GM23338 (cell line): ENCODE measurements at regions not wholly inside any gene's neighbourhood (a gene's known extent, or its start where the extent isn't known, plus 50 kb on each side); places are given as distances from the start of the nearest gene placed in this dataset.

Experiments used
- ATAC-seq: fragments of 200-7000 bp; cut with Tn5 transposase; 3 replicates; pipeline ENCODE4 v1.9.1; 2020
- DNase-seq: peaks from one replicate; pipeline ENCODE4 v3.0.0-alpha.2; 2015; ENCODE audit warnings: low spot score
- H2AFZ ChIP-seq: fragments of 200-600 bp; sonication (generic); 2 replicates; pipeline ENCODE4 v1.8.0; 2016; ENCODE audit warnings: antibody characterized with exemption, mild to moderate bottlenecking, moderate library complexity
- H3F3A ChIP-seq: fragments of 200-600 bp; sonication (generic); replicated peaks from 2 replicates; pipeline ENCODE4 v1.8.0; 2017; ENCODE audit warnings: antibody characterized with exemption, mixed run types, low read depth
- H3K27ac ChIP-seq: fragments of 200-600 bp; sonication (generic); 2 replicates; pipeline ENCODE4 v1.6.1; 2016; ENCODE audit warnings: low read depth
- H3K27me3 ChIP-seq: fragments of 200-600 bp; sonication (generic); 2 replicates; pipeline ENCODE4 v1.8.0; 2016; ENCODE audit warnings: mild to moderate bottlenecking, mixed run types, moderate library complexity; ENCODE audit not compliant: insufficient read depth
- H3K36me3 ChIP-seq: fragments of 200-600 bp; sonication (generic); 2 replicates; pipeline ENCODE4 v1.8.0; 2016; ENCODE audit warnings: mild to moderate bottlenecking; ENCODE audit not compliant: insufficient read depth
- H3K4me1 ChIP-seq: fragments of 200-600 bp; sonication (generic); 2 replicates; pipeline ENCODE4 v1.8.0; 2016; ENCODE audit warnings: mild to moderate bottlenecking, moderate library complexity; ENCODE audit not compliant: insufficient read depth
- H3K4me2 ChIP-seq: fragments of 200-600 bp; sonication (generic); 2 replicates; pipeline ENCODE4 v1.7.1; 2017; ENCODE audit warnings: mixed run types
- H3K4me3 ChIP-seq: fragments of 200-600 bp; sonication (generic); 2 replicates; pipeline ENCODE4 v1.6.1; 2016; ENCODE audit warnings: mixed run types
- H3K79me2 ChIP-seq: fragments of 200-600 bp; sonication (generic); replicated peaks from 2 replicates; pipeline ENCODE4 v1.8.0; 2017; ENCODE audit warnings: mild to moderate bottlenecking; ENCODE audit not compliant: insufficient read depth
- H3K9me2 ChIP-seq: fragments of 200-600 bp; sonication (generic); 2 replicates; pipeline ENCODE4 v1.8.0; 2017; ENCODE audit not compliant: insufficient read depth
- H4K20me1 ChIP-seq: fragments of 200-600 bp; sonication (generic); replicated peaks from 2 replicates; pipeline ENCODE4 v1.8.0; 2017; ENCODE audit warnings: mild to moderate bottlenecking; ENCODE audit not compliant: insufficient read depth
- H3K27ac Mint-ChIP-seq: 2 replicates; pipeline ENCODE4 v1.8.0; 2020; ENCODE audit warnings: inconsistent platforms, mild to moderate bottlenecking, moderate library complexity, mixed read lengths
- H3K27me3 Mint-ChIP-seq: 3 replicates; pipeline ENCODE4 v1.8.0; 2022; ENCODE audit warnings: low read depth, mild to moderate bottlenecking, moderate library complexity, mixed read lengths, inconsistent platforms; ENCODE audit not compliant: insufficient read depth, poor library complexity
- H3K36me3 Mint-ChIP-seq: 3 replicates; pipeline ENCODE4 v1.8.0; 2021; ENCODE audit warnings: low read depth, mild to moderate bottlenecking, inconsistent platforms, moderate library complexity, mixed read lengths
- H3K4me1 Mint-ChIP-seq: 3 replicates; pipeline ENCODE4 v1.8.0; 2020; ENCODE audit warnings: mild to moderate bottlenecking, inconsistent platforms, mixed read lengths
- H3K4me3 Mint-ChIP-seq: 3 replicates; pipeline ENCODE4 v1.8.0; 2021; ENCODE audit warnings: moderate library complexity, mild to moderate bottlenecking, inconsistent platforms, mixed read lengths
- H3K9me3 Mint-ChIP-seq: 3 replicates; pipeline ENCODE4 v1.8.0; 2020; ENCODE audit warnings: moderate library complexity, mild to moderate bottlenecking, inconsistent platforms, mixed read lengths
- EZH2 ChIP-seq: fragments of 200-600 bp; sonication (generic); IDR thresholded peaks from one replicate; pipeline ENCODE4 v1.8.0; 2017; ENCODE audit warnings: antibody characterized with exemption, mild to moderate bottlenecking, low read depth; ENCODE audit not compliant: unreplicated experiment
- EZH2phosphoT487 ChIP-seq: fragments of 200-600 bp; sonication (generic); IDR thresholded peaks from one replicate; pipeline ENCODE4 v1.8.1; 2018; ENCODE audit warnings: antibody characterized with exemption; ENCODE audit not compliant: unreplicated experiment
- NANOG ChIP-seq: IDR thresholded peaks from 2 replicates; pipeline ENCODE4 v1.6.1; 2016; ENCODE audit warnings: antibody characterized with exemption, borderline replicate concordance
- REST ChIP-seq: IDR thresholded peaks from one replicate; pipeline ENCODE4 v1.6.1; 2018; ENCODE audit warnings: antibody characterized with exemption; ENCODE audit not compliant: unreplicated experiment
- STAT1 ChIP-seq: IDR thresholded peaks from one replicate; pipeline ENCODE4 v1.6.1; 2016; ENCODE audit warnings: antibody characterized with exemption; ENCODE audit not compliant: unreplicated experiment
- ZNF114 ChIP-seq: fragments of 250-450 bp; sonication (Bioruptor Pico); IDR thresholded peaks from 2 replicates; pipeline ENCODE4 v1.5.0; 2020; ENCODE audit warnings: mild to moderate bottlenecking, moderate library complexity
- ZNF331 ChIP-seq: fragments of 250-450 bp; sonication (Bioruptor Pico); IDR thresholded peaks from 2 replicates; pipeline ENCODE4 v1.5.0; 2020; ENCODE audit warnings: low read depth, mild to moderate bottlenecking, moderate library complexity
- TF ChIP-seq, protein P1 (sequence below), 2 experiments: fragments of 200-600 bp in 1 of 2; sonication (generic) in 1 of 2; conservative IDR thresholded peaks; 2 replicates each; pipeline versions ENCODE4 v1.5.1 to v1.6.1; 2016 to 2017; ENCODE audit warnings: antibody characterized with exemption in 2 of 2, low read depth in 2 of 2, mild to moderate bottlenecking in 2 of 2, moderate library complexity in 1 of 2
- TF ChIP-seq, protein P2 (sequence below): fragments of 250-450 bp; sonication (Bioruptor Pico); IDR thresholded peaks from 2 replicates; pipeline ENCODE4 v1.5.0; 2020; ENCODE audit warnings: mild to moderate bottlenecking, moderate library complexity

DNA sequence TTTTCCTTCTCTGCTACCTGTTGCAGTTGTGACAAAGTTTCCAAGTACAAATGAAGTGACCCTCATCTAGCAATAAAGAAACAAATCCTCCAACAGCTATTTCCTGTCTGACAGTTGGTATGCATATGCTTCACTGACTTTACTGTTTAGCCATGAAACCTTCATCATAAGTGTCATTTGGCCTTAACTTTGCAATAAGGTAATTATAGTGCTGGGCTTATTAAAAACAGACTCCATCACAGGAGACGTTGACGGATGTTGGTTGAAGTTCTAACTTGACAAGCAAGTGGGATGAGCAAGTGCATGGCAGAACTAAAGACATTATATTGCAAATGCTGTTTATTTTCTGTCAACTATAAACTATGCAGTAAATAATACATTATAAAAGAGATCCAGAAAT is 425.2 kb downstream of the RPS29 start:
- Mint-ChIP-seq H3K9me3 (no peaks in the 10 kb centered on the region), H3K4me3 (no peak overlapping the region), H3K27me3 (peaks cover 1% of the 10 kb centered on the region), H3K4me1 (no peaks in the 10 kb centered on the region), H3K27ac (no peak overlapping the region), H3K36me3 (no peaks in the 10 kb centered on the region)
- no peak for TF ChIP-seq EZH2phosphoT487
- TF ChIP-seq, protein P1, sequence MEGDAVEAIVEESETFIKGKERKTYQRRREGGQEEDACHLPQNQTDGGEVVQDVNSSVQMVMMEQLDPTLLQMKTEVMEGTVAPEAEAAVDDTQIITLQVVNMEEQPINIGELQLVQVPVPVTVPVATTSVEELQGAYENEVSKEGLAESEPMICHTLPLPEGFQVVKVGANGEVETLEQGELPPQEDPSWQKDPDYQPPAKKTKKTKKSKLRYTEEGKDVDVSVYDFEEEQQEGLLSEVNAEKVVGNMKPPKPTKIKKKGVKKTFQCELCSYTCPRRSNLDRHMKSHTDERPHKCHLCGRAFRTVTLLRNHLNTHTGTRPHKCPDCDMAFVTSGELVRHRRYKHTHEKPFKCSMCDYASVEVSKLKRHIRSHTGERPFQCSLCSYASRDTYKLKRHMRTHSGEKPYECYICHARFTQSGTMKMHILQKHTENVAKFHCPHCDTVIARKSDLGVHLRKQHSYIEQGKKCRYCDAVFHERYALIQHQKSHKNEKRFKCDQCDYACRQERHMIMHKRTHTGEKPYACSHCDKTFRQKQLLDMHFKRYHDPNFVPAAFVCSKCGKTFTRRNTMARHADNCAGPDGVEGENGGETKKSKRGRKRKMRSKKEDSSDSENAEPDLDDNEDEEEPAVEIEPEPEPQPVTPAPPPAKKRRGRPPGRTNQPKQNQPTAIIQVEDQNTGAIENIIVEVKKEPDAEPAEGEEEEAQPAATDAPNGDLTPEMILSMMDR (conservative IDR thresholded peaks at IDR 0.05; ENCODE audit: low read depth in 2 of 2) = no peak
- TF ChIP-seq NANOG = no peak
- no peak for TF ChIP-seq STAT1
- no peak for TF ChIP-seq REST
- no peak for TF ChIP-seq EZH2
- TF ChIP-seq ZNF114 = no peak
- TF ChIP-seq, protein P2, sequence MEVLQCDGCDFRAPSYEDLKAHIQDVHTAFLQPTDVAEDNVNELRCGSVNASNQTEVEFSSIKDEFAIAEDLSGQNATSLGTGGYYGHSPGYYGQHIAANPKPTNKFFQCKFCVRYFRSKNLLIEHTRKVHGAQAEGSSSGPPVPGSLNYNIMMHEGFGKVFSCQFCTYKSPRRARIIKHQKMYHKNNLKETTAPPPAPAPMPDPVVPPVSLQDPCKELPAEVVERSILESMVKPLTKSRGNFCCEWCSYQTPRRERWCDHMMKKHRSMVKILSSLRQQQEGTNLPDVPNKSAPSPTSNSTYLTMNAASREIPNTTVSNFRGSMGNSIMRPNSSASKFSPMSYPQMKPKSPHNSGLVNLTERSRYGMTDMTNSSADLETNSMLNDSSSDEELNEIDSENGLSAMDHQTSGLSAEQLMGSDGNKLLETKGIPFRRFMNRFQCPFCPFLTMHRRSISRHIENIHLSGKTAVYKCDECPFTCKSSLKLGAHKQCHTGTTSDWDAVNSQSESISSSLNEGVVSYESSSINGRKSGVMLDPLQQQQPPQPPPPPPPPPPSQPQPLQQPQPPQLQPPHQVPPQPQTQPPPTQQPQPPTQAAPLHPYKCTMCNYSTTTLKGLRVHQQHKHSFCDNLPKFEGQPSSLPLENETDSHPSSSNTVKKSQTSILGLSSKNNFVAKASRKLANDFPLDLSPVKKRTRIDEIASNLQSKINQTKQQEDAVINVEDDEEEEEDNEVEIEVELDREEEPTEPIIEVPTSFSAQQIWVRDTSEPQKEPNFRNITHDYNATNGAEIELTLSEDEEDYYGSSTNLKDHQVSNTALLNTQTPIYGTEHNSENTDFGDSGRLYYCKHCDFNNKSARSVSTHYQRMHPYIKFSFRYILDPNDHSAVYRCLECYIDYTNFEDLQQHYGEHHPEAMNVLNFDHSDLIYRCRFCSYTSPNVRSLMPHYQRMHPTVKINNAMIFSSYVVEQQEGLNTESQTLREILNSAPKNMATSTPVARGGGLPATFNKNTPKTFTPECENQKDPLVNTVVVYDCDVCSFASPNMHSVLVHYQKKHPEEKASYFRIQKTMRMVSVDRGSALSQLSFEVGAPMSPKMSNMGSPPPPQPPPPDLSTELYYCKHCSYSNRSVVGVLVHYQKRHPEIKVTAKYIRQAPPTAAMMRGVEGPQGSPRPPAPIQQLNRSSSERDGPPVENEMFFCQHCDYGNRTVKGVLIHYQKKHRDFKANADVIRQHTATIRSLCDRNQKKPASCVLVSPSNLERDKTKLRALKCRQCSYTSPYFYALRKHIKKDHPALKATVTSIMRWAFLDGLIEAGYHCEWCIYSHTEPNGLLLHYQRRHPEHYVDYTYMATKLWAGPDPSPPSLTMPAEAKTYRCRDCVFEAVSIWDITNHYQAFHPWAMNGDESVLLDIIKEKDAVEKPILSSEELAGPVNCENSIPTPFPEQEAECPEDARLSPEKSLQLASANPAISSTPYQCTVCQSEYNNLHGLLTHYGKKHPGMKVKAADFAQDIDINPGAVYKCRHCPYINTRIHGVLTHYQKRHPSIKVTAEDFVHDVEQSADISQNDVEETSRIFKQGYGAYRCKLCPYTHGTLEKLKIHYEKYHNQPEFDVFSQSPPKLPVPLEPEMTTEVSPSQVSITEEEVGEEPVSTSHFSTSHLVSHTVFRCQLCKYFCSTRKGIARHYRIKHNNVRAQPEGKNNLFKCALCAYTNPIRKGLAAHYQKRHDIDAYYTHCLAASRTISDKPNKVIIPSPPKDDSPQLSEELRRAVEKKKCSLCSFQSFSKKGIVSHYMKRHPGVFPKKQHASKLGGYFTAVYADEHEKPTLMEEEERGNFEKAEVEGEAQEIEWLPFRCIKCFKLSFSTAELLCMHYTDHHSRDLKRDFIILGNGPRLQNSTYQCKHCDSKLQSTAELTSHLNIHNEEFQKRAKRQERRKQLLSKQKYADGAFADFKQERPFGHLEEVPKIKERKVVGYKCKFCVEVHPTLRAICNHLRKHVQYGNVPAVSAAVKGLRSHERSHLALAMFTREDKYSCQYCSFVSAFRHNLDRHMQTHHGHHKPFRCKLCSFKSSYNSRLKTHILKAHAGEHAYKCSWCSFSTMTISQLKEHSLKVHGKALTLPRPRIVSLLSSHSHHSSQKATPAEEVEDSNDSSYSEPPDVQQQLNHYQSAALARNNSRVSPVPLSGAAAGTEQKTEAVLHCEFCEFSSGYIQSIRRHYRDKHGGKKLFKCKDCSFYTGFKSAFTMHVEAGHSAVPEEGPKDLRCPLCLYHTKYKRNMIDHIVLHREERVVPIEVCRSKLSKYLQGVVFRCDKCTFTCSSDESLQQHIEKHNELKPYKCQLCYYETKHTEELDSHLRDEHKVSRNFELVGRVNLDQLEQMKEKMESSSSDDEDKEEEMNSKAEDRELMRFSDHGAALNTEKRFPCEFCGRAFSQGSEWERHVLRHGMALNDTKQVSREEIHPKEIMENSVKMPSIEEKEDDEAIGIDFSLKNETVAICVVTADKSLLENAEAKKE (CRISPR knock-in tag) = no peak
- no peak for TF ChIP-seq ZNF331 (CRISPR knock-in tag)
- Histone ChIP-seq H2AFZ (no peak overlapping the region), H4K20me1 (no peaks in the 10 kb centered on the region), H3K27me3 (no peaks in the 10 kb centered on the region), H3F3A (no peaks in the 10 kb centered on the region), H3K9me2 (0 out of 2 replicates have a peak, but pooled peaks cover 3% of the 10 kb centered on the region), H3K27ac (no peak overlapping the region), H3K79me2 (no peaks in the 10 kb centered on the region), H3K4me3 (no peak overlapping the region), H3K36me3 (no peaks in the 10 kb centered on the region), H3K4me2 (no peak overlapping the region), H3K4me1 (no peaks in the 10 kb centered on the region)
- DNase-seq (no peak), ATAC-seq (no peak)
